ENCODE measurements at regions not wholly inside any gene's neighbourhood (a gene's known extent, or its start where the extent isn't known, plus 50 kb on each side); places are given as distances from the start of the nearest gene placed in this dataset.

GRCh38 chr5:88954511-88954910 is 71.5 kb upstream of the MEF2C start:
- no peak for TF ChIP-seq EZH2 (IDR thresholded peaks at IDR 0.05; ENCODE audit: low read length, unreplicated experiment)
- TF ChIP-seq CTCF (conservative IDR thresholded peaks at IDR 0.05; ENCODE audit: low read depth, low read length), result no peak
- TF ChIP-seq EZH2phosphoT487 (IDR thresholded peaks at IDR 0.05; ENCODE audit: borderline replicate concordance, low read length), result no peak

Data from PC-3 (cell line).